ENCODE measurements at regions not wholly inside any gene's neighbourhood (a gene's known extent, or its start where the extent isn't known, plus 50 kb on each side); places are given as distances from the start of the nearest gene placed in this dataset.
"Not testable (repeated sequence)": the region's sequence is repeated elsewhere in the genome, so short reads cannot be mapped to it uniquely, and the experiment has no call there.

DNA sequence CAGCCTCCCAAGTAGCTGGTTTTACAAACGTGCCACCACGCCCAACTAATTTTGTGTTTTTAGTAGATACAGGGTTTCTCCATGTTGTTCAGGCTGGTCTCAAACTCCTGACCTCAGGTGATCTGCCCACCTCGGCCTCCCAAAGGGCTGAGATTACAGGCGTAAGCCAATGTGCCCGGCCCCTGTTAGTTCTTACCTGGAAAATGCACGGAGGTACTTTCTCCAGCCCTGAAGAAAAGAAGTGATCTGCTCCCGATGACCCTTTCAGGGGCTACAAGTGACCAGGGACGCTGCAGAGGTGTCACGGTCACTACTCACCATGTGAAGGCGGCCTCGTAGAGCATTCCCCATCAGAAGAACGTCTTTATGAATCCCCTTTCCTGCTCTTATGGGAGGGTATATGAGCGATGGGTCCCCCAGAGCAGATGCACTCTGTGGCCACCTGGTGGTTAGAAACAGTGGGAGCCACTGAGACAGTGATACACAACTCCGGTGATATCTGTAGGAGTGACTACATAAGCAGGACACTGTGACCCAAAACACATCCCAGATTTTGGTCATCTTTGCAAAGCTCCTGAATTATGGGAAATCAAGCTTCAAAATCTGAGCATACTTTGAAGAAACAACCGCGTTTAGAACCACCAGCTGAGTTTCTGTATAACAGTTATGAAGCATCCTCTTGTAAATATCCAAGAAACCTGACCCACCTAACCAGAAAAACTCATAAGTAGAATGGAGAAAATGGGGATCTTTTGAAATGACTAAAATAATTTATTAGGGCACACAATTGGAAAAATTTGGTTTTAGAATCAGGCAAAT lies 102.7 kb upstream of the NBPF11 start:
- H3K9me3 Mint-ChIP-seq; H3K4me1 Mint-ChIP-seq; DNase-seq (ENCODE audit: low spot score in 2 of 2, unreplicated experiment in 2 of 2); H3K36me3 Mint-ChIP-seq; H3K27ac Mint-ChIP-seq; H3K4me3 Mint-ChIP-seq; H3K27me3 Mint-ChIP-seq (ENCODE audit: low read depth): not testable (repeated sequence)
- TF ChIP-seq, protein P1, sequence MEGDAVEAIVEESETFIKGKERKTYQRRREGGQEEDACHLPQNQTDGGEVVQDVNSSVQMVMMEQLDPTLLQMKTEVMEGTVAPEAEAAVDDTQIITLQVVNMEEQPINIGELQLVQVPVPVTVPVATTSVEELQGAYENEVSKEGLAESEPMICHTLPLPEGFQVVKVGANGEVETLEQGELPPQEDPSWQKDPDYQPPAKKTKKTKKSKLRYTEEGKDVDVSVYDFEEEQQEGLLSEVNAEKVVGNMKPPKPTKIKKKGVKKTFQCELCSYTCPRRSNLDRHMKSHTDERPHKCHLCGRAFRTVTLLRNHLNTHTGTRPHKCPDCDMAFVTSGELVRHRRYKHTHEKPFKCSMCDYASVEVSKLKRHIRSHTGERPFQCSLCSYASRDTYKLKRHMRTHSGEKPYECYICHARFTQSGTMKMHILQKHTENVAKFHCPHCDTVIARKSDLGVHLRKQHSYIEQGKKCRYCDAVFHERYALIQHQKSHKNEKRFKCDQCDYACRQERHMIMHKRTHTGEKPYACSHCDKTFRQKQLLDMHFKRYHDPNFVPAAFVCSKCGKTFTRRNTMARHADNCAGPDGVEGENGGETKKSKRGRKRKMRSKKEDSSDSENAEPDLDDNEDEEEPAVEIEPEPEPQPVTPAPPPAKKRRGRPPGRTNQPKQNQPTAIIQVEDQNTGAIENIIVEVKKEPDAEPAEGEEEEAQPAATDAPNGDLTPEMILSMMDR (IDR thresholded peaks at IDR 0.05; ENCODE audit: unreplicated experiment) = peak; percentile 64

DNA sequence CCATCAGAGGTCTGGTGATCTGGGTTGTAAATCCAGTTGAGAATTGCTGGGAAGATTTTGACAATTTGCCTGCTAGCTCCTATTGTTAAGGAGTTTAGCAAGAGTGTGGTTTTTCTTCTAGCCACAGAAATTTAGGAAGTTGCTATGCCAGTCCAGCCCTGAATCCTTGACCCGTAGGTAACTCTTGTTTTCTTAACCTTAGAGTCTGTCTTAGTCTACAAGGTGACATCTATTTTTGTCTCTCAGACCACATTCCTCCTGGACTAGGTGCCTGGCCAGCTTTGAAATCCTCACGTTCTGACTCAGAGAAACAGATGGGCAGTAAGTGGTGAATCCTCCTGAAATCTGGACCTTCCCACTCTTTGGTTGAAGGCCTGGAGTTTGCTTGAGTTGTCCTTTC lies 101.7 kb upstream of the NBPF11 start:
- H3K36me3 Mint-ChIP-seq; H3K27me3 Mint-ChIP-seq (ENCODE audit: low read depth); H3K9me3 Mint-ChIP-seq; H3K27ac Mint-ChIP-seq; DNase-seq (ENCODE audit: low spot score in 2 of 2, unreplicated experiment in 2 of 2); H3K4me3 Mint-ChIP-seq; H3K4me1 Mint-ChIP-seq: not testable (repeated sequence)

DNA sequence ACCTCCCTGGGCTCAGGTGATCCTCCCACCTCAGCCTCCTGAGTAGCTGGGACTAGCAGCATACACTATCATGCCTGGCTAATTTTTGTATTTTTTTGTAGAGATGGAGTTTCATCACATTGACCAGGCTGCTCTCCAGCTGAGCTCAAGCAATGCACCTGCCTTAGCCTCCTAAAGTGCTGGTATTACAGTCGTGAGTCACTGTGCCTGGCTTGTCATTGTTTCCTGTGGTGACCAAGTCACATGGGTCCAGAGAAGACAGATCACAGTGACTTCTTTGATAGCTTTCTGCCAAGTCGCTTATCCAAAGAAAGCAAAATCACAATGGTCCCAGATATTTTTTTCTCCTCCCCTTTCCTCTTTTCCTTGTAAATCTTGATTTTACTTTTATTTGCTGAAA lies 96.7 kb upstream of the NBPF11 start:
- H3K4me1 Mint-ChIP-seq; H3K27me3 Mint-ChIP-seq (ENCODE audit: low read depth); H3K9me3 Mint-ChIP-seq; DNase-seq (ENCODE audit: low spot score in 2 of 2, unreplicated experiment in 2 of 2); H3K4me3 Mint-ChIP-seq; H3K36me3 Mint-ChIP-seq; H3K27ac Mint-ChIP-seq: not testable (repeated sequence)

DNA sequence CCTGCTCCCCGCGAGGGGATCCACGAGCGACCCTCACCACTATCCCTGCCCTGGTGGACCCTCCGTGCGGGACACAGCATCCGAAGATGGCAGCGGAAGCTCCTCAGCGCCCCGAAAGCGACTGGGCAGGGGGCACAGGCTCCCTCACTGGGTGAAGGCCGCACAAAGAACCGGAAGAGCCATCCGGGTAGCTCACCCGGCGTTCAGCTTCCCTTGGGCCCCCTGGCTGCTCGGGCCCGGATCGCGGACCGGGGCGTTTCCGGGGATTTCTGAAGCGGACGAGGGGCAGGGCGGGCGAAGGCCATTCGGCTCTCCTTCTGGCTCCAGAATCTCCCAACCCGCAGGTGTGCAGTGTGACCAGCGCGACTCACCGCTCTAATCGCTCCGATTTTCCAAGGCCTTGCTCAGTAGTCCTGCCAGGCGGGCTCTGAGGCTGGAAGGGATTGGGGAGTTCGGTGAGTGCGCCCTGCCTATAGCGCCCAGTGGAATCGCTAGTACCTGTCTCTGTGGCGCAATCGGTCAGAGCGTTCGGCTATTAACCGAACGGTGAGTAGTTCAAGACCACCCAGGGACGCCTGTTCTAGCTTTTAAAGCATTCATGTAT lies 94.3 kb upstream of the NBPF11 start:
- not testable (repeated sequence) for H3K27ac Mint-ChIP-seq; H3K9me3 Mint-ChIP-seq; H3K36me3 Mint-ChIP-seq; DNase-seq (ENCODE audit: low spot score in 2 of 2, unreplicated experiment in 2 of 2); H3K27me3 Mint-ChIP-seq (ENCODE audit: low read depth); H3K4me1 Mint-ChIP-seq
- peak overlapping the region; percentile 52 for H3K4me3 Mint-ChIP-seq

DNA sequence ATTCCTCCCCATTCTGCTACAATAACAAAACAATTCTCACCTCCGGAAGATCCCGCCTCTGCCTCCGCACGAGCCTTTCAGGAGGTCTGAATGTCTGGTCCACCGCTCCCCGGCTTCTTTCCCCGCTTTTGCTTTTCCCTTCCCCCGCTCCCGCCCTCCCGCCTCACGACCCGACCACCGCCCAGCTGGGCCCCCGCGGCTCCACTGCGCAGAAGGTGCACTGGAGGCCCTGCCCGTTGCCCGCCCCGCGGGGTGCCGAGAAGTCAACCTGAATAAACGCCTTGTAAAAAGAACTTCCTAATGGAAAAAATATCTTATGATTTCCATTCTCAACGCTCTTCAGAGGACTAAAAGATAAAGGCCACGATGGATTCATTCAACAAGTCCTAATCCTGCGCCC lies 93.8 kb upstream of the NBPF11 start:
- H3K4me1 Mint-ChIP-seq; H3K4me3 Mint-ChIP-seq; H3K9me3 Mint-ChIP-seq; DNase-seq (ENCODE audit: low spot score in 2 of 2, unreplicated experiment in 2 of 2); H3K36me3 Mint-ChIP-seq; H3K27me3 Mint-ChIP-seq (ENCODE audit: low read depth); H3K27ac Mint-ChIP-seq: not testable (repeated sequence)

DNA sequence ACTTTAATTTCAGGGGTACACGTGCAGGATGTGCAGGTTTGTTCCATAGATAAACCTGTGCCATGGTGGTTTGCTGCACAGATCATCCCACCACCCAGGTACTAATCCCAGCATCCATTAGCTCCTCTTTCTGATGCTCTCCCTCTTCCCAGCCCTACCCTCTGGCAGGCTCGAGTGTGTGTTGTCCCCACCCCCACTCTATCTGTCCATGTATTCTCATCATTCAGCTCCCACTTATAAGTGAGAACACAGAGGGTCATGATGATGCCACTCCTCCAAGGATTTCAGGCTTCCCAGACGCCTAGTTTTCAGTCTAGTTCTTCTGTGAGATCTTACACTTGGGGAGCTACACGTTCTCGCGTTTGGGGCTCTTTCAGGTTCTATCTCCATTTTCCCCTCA lies 93.4 kb upstream of the NBPF11 start:
- not testable (repeated sequence) for H3K9me3 Mint-ChIP-seq; H3K27ac Mint-ChIP-seq; H3K27me3 Mint-ChIP-seq (ENCODE audit: low read depth); DNase-seq (ENCODE audit: low spot score in 2 of 2, unreplicated experiment in 2 of 2); H3K4me3 Mint-ChIP-seq; H3K4me1 Mint-ChIP-seq; H3K36me3 Mint-ChIP-seq

DNA sequence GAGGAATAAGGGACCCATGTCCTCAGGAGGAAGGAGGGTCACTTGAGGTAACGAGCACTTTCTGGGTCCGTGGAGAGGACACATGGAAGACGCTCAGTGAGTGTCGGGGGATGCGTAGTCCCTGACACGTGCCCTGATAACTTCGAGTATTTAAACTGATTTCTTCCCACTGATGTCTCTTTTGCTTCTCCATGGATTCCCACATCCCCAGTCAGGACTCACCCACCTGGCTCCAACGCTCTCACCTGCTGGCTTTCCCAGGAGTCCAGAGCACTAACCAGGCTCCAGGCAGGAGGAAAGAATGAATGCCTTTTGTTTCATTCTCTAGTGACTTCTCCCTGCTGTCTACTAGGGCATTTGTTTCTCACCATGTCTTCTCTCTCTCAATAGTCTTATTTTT lies 81.2 kb upstream of the NBPF11 start:
- H3K27ac Mint-ChIP-seq; H3K9me3 Mint-ChIP-seq; DNase-seq (ENCODE audit: low spot score in 2 of 2, unreplicated experiment in 2 of 2); H3K4me3 Mint-ChIP-seq; H3K4me1 Mint-ChIP-seq; H3K27me3 Mint-ChIP-seq (ENCODE audit: low read depth); H3K36me3 Mint-ChIP-seq: not testable (repeated sequence)

DNA sequence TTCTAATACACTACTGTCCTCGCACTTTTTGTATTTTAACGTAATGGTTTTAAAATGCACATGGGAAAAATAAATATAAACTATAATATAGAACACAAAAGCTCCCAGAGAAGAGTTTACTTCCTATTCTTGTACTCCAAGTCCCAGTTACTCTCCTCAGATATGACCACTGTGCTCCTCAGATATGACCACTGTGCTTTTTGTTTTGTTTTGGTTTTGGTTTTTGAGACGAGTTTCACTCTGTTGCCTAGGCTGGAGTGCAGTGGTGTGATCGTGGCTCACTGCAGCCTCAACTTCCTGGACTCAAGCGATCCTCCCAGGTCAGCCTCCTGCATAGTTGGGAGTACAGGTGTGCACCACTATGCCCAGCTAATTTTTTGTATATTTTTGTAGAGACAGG lies 76.8 kb upstream of the NBPF11 start:
- not testable (repeated sequence) for H3K27ac Mint-ChIP-seq

DNA sequence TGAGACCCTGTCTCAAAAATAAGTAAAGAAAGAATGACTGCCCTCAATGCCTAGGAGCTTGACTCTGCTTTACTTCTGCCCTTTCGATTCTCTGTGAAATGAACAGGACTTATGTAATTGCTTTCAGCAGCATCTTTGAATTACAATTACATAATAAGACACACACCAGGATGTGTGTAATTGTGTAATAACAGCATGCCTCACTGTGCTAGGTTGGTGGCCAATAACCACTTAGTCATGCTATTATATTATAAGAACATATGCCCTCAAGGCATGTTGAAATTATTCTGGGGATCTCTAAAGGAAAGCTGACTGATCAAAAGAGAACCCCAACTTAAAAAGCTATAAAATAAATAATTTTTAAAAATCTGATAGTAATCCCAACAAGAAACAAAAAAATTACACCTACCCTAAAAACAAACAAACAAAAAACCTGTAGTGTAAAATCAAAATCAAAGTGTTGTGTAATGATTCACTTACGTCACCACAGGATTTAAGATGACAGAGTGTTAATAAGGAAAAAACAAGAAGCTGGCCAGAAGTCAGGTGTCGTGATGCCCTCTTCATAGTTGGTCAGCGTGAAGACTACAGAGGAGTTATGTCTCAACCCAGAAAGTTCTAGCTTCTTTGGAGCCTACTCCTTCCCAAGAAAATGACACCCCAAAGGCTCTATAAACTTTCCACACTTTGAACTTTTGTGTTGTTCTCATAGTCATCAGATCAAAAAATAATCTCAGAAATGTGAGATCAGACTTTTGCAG lies 70.5 kb upstream of the NBPF11 start:
- not testable (repeated sequence) for H3K27ac Mint-ChIP-seq; H3K36me3 Mint-ChIP-seq; H3K27me3 Mint-ChIP-seq (ENCODE audit: low read depth); DNase-seq (ENCODE audit: low spot score in 2 of 2, unreplicated experiment in 2 of 2); H3K9me3 Mint-ChIP-seq; H3K4me1 Mint-ChIP-seq; H3K4me3 Mint-ChIP-seq

More for the DNA sequence above, 76.8 kb upstream of the NBPF11 start:
- not testable (repeated sequence) for H3K9me3 Mint-ChIP-seq; H3K4me1 Mint-ChIP-seq; H3K27me3 Mint-ChIP-seq (ENCODE audit: low read depth); H3K4me3 Mint-ChIP-seq; H3K36me3 Mint-ChIP-seq; DNase-seq (ENCODE audit: low spot score in 2 of 2, unreplicated experiment in 2 of 2)

DNA sequence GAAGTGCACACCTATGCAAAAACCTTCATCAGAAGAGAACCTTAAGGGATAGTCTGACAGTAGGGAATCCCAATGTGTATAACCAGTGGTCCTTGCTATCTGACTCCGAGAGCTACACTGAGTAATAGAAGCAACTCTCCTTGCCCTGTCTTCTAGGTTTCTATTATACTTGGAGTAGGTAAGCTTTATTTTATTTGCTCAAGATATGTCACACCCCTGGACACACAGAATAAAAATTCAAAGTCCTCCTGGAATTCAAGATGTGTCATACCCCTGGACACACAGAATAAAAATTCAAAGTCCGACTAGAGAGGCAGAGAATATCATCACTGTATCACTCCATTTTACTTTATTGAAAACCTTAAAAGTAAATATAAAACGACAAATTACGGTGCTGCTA lies 69.5 kb upstream of the NBPF11 start:
- not testable (repeated sequence) for H3K9me3 Mint-ChIP-seq

DNA sequence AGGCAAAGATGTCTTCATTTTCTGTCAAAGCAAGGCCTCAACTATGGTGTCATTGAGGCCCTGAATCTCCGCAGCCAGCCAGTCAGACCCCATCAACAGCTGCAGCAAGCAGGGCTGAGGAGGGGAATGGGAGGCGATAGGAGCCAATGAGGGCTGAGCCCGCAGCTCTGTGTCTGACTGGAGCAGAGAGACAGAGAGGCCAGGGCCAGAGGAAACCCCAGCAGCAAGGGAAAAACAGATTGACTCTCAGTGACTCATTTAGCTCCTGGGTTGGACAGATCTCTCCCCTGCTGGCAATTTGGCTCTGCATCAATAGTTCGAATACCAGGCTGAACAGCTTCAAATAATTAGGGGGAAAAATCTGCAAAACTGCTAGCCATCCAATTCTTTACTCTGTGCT lies 67.1 kb upstream of the NBPF11 start:
- DNase-seq (ENCODE audit: low spot score in 2 of 2, unreplicated experiment in 2 of 2); H3K4me3 Mint-ChIP-seq; H3K36me3 Mint-ChIP-seq; H3K27ac Mint-ChIP-seq; H3K9me3 Mint-ChIP-seq; H3K4me1 Mint-ChIP-seq; H3K27me3 Mint-ChIP-seq (ENCODE audit: low read depth): not testable (repeated sequence)

More for the DNA sequence above, 69.5 kb upstream of the NBPF11 start:
- not testable (repeated sequence) for H3K27me3 Mint-ChIP-seq (ENCODE audit: low read depth); H3K36me3 Mint-ChIP-seq; DNase-seq (ENCODE audit: low spot score in 2 of 2, unreplicated experiment in 2 of 2); H3K4me1 Mint-ChIP-seq; H3K27ac Mint-ChIP-seq; H3K4me3 Mint-ChIP-seq

DNA sequence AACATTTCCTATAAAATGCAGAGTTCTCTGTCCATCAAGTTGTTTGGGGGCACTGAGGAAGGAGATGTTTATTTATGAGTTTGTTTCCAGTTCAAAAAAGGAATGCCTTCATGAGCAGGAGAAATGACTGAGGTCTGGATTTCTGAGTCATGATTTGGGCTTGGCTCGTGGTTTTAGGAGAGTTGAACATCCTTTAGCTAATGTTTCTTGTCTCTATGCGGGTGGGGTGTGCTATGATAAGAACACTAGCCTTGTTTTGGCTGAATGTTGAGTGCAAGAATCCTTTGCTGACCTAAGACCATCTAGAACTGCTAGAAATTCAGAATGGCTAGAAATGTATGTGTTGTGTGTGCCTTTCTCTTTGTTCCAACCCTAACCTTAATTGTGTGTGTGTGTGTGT lies 59.1 kb upstream of the NBPF11 start:
- H3K9me3 Mint-ChIP-seq; H3K27me3 Mint-ChIP-seq (ENCODE audit: low read depth); H3K27ac Mint-ChIP-seq; H3K4me1 Mint-ChIP-seq; H3K36me3 Mint-ChIP-seq; DNase-seq (ENCODE audit: low spot score in 2 of 2, unreplicated experiment in 2 of 2); H3K4me3 Mint-ChIP-seq: not testable (repeated sequence)

DNA sequence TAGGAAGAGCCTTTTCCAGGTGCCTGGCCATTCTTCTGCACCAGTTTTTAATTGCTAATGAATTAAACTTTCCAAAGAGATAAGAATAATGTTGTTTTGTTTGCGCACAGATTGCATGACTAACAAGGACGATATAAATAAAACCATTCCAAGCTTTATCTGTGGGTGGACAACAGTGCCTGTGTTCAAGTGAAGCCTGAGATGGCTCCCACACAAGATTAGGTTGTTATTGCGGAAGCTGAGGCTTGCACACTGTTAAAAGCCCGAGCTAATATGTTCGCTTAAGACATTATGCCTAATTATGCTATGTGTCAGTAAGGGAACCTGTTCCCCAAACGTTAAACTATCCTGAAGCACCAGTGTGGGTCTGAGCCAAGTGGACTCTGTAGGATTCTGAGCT lies 58.5 kb upstream of the NBPF11 start:
- DNase-seq (ENCODE audit: low spot score in 2 of 2, unreplicated experiment in 2 of 2); H3K36me3 Mint-ChIP-seq; H3K27me3 Mint-ChIP-seq (ENCODE audit: low read depth); H3K4me3 Mint-ChIP-seq; H3K27ac Mint-ChIP-seq; H3K4me1 Mint-ChIP-seq; H3K9me3 Mint-ChIP-seq: not testable (repeated sequence)

Measured in mesothelial cell of epicardium (in vitro differentiated cells).